GM20431 (cell line): ENCODE measurements at regions not wholly inside any gene's neighbourhood (a gene's known extent, or its start where the extent isn't known, plus 50 kb on each side); places are given as distances from the start of the nearest gene placed in this dataset.

Experiments used
- in situ Hi-C: fragments of 300-500 bp; cut with MseI, MboI; formaldehyde crosslinking; loops from one replicate; pipeline ENCODE4 v1.15.0; 2020; ENCODE audit warnings: low sequenced_read_pairs; ENCODE audit not compliant: unreplicated experiment

- in situ Hi-C loops: no loop called here
Measured at GRCh38 chr6:137968455-137968804, 101.4 kb downstream of the TNFAIP3 start.

- in situ Hi-C loops: no loop called here
Measured at GRCh38 chr6:137968901-137969300, 101.8 kb downstream of the TNFAIP3 start.

- in situ Hi-C loops: loop anchor here (10.0 kb wide), 1 partner anchor 265 kb away; no protein-coding TSS in a partner anchor
Measured at GRCh38 chr6:137969874-137970273, 102.8 kb downstream of the TNFAIP3 start.

GRCh38 chr6:137970368-137970767, 103.3 kb downstream of the TNFAIP3 start:
- in situ Hi-C loops: loop anchor here (10.0 kb wide), 1 partner anchor 266 kb away; no protein-coding TSS in a partner anchor

GRCh38 chr6:137973201-137973600, 106.1 kb downstream of the TNFAIP3 start:
- in situ Hi-C loops: loop anchor here (10.0 kb wide), 1 partner anchor 268 kb away; no protein-coding TSS in a partner anchor

- in situ Hi-C loops: loop anchor here (10.0 kb wide), 1 partner anchor 271 kb away; no protein-coding TSS in a partner anchor
Measured at GRCh38 chr6:137975188-137975940, 108.3 kb downstream of the TNFAIP3 start.

GRCh38 chr6:137976430-137976829, 109.4 kb downstream of the TNFAIP3 start:
- in situ Hi-C loops: loop anchor here (10.0 kb wide), 1 partner anchor 272 kb away; no protein-coding TSS in a partner anchor

- in situ Hi-C loops: loop anchor here (10.0 kb wide), 1 partner anchor 272 kb away; no protein-coding TSS in a partner anchor
Measured at GRCh38 chr6:137977206-137977605, 110.1 kb downstream of the TNFAIP3 start.

- in situ Hi-C loops: loop anchor here (10.0 kb wide), 1 partner anchor 273 kb away; no protein-coding TSS in a partner anchor
Measured at GRCh38 chr6:137977814-137978213, 110.8 kb downstream of the TNFAIP3 start.

- in situ Hi-C loops: loop anchor here (10.0 kb wide), 1 partner anchor 274 kb away; no protein-coding TSS in a partner anchor
Measured at GRCh38 chr6:137978252-137978896, 111.3 kb downstream of the TNFAIP3 start.

- in situ Hi-C loops: loop anchor here (10.0 kb wide), 1 partner anchor 274 kb away; no protein-coding TSS in a partner anchor
Measured at GRCh38 chr6:137979263-137979662, 112.2 kb downstream of the TNFAIP3 start.

GRCh38 chr6:137980777-137981176, 113.7 kb downstream of the TNFAIP3 start:
- in situ Hi-C loops: no loop called here

GRCh38 chr6:137981758-137982157, 114.7 kb downstream of the TNFAIP3 start:
- in situ Hi-C loops: no loop called here

- in situ Hi-C loops: no loop called here
Measured at GRCh38 chr6:137982418-137983189, 115.5 kb downstream of the TNFAIP3 start.

GRCh38 chr6:137983269-137983668, 116.2 kb downstream of the TNFAIP3 start:
- in situ Hi-C loops: no loop called here

GRCh38 chr6:137989664-137990063, 117.6 kb downstream of the PERP start:
- in situ Hi-C loops: no loop called here

- in situ Hi-C loops: no loop called here
Measured at GRCh38 chr6:137995371-137995770, 111.8 kb downstream of the PERP start.

GRCh38 chr6:137998461-137999019, 108.7 kb downstream of the PERP start:
- in situ Hi-C loops: no loop called here

- in situ Hi-C loops: no loop called here
Measured at GRCh38 chr6:137999815-138000214, 107.4 kb downstream of the PERP start.

- in situ Hi-C loops: no loop called here
Measured at GRCh38 chr6:138000941-138001340, 106.3 kb downstream of the PERP start.
